HG02884 (cell line): ENCODE measurements at regions not wholly inside any gene's neighbourhood (a gene's known extent, or its start where the extent isn't known, plus 50 kb on each side); places are given as distances from the start of the nearest gene placed in this dataset.
"Not testable (repeated sequence)": the region's sequence is repeated elsewhere in the genome, so short reads cannot be mapped to it uniquely, and the experiment has no call there.

Experiments
- ATAC-seq: cut with Tn5 transposase; IDR thresholded peaks from one replicate; pipeline ENCODE4 v1.9.1; 2021; ENCODE audit warnings: mild to moderate bottlenecking, moderate library complexity; ENCODE audit not compliant: unreplicated experiment

DNA sequence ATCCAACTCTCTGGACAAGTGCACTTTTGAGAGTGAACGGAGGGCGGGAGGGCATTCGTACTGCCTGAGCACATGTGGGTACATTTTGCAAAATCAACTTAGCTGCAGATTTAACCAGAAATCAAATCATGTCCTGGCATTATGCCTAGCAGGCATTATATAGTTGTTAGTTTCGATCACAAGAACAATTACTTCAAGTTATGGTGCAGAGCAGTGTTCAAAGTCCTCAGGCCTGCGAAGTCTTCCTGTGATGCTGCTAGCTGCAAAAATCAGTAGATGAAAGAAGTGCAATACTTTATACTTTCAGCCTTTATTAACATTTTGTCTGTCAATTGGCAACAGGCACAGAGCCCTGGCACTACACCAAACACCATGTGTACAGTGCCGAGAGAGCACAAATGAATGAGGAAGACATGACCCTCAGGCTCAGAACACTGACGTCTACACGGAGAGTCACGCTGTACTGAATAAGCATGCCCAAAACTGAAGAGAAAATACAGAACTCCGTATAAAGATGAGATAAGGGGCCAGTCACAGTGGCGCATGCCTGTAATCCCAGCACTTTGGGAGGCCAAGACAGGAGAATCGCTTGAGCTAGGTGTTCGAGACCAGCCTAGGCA lies 92.1 kb upstream of the CREB1 start:
- ATAC-seq, result no peak

DNA sequence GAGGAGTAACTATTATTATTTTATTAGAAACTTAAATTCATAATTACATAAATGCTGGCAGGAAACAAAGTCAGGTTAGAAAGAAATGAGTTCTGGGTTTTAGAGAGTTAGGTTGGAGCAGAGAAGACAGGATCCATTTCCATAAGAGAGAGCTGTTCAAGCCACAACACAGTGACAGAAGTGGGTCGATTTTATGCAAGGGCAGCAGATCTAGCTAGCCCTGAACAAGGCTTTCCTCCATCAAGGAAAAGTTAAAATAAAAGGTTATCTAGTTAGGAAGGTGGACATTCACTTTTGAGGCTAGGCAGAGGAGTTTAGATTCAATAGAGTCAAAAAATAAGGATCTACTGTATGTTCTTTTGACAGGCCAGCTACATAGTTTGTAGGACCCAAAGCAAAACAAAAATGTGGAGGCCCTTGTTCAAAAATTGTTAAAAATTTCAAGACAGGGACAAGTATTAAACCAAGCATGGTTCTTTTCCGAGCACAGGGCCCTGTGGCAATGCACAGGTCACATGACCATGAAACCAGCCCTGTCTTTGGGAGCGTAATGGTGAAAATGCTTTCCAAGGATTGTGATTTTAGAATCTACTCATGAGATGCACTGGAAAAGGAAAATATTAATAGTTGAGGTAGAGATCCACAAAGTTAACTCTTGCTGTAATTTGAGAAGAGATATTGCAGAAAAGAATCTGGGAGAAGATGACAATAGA lies 91.2 kb upstream of the CREB1 start:
- no peak for ATAC-seq

DNA sequence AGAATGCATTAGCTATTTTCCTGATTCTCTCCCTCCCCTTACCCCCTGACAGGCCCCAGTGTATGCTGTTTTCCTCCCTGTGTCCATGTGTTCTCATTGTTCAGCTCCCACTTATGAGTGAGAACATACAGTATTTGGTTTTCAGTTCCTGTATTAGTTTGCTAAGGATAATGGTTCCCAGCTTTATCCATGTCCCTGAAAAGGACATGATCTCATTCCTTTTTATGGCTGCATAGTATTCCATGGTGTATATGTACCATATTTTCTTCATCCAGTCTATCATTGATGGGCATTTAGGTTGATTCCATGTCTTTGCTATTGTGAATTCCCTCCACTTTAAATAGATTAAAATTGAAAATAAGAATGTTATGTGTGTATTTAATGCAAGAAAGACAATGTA lies 89.9 kb upstream of the CREB1 start:
- not testable (repeated sequence) for ATAC-seq

DNA sequence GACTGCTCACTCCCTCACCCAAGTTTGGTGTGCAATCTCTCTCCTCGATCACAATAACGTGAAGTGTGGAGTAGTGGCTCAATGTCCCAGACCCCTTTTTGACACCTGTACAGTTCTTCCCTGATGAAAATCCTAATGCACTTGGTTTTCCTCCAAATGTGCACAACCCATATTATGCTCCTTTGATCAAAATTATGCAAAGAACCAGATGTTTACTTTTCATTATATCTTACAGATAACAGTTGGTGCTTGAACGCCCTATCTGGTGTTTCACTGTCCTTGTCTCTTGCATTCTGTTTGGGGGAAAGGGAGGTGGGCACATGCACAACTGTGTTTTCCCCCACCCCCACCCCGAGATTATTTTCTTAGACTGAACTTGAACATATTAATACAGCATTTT lies 85.0 kb upstream of the CREB1 start:
- no peak for ATAC-seq

DNA sequence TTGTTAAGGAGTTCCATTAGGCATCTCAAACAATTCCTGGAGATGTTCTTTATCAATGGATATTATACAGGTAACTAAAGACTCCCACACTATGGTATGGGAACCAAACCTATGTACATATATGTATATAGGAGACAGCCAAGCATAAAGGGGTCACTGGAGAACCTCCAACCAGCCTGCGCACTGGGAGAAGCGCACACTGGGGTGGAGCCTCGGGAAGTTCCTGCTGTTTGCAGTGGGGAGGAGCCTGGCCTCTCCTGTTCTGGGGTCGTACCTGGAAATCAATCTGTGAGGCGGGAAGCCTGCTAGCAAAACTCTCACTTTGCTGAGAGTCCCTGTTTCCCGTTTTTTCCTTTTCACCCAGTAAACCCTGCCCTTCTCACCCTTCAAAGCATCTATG lies 83.1 kb upstream of the CREB1 start:
- ATAC-seq, result no peak

DNA sequence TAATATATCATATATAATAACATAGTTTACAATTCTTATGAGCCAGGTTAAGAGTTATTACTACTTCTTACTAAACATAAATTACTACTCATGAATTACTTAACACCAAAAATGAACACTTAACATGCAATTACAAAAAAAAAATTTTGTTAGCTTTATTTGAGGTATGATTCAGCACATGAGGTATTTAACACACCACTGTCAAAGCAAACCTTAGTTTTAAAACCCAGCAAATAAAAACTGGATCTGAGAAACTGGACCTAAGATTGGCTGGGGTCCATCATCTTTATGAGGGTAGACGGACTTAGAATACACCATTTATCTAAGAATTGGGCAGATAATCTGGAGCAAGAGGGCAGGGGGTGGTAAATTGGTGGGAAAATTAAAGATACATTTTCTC lies 81.8 kb upstream of the CREB1 start:
- ATAC-seq, result no peak

DNA sequence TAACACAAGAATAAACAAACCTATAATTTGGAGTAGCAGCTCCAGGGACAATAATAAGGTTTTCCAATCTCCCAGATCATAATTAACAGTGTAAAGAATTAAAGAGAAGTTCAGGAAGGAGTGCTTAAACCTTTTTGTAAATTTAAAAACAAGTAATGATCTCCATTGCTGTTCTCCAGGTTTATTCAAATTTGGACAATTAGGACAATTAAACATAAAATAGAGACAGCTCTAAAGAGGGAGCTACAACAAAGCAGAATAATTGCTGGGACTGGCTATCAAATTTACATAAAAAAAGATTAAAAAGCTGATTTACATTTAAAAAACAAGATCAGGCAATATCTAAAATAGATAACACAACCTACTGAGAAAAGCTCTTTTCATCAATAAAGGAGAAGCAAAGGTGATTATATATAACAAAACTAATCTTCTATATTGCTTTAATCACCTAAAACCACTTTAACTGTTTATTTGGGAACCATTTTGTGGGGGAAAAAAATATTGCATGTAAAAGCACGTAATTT lies 80.1 kb upstream of the CREB1 start:
- no peak for ATAC-seq

DNA sequence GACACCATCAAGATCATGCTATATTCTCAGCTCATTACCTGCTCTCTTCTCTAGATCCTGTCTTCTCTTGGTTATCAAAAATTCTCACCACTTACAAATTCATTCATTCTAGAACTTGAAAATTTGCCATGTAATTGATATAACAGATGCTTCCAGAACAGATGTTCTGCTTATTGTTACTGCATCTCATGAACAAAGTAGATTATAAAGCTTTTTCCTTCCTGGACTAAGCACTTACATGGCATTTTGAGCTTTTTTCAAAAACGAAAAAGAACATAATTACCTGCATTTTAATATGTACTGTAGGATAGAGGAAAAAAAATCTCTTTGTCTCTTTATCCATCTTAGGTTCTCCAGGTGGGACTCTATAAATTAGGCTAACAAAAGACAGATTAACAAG lies 79.6 kb upstream of the CREB1 start:
- no peak for ATAC-seq

DNA sequence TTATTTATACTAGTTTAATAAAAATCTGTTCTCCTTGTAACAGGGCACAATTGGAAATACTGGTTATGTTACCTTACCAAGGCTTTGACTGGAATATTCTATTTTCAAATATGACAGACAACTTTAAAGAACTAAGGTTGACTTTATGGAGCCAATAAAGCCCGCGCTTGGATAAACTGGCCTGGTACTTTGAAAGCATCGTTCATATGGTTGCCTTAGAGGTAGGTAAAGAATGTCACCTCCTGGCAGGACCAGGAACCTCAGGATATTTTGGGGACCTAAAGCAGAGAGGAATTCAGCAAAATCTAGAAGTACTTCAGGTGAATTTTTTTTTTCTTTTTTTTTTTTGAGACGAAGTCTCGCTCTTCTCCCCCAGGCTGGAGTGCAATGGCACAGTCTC lies 71.2 kb upstream of the CREB1 start:
- no peak for ATAC-seq

DNA sequence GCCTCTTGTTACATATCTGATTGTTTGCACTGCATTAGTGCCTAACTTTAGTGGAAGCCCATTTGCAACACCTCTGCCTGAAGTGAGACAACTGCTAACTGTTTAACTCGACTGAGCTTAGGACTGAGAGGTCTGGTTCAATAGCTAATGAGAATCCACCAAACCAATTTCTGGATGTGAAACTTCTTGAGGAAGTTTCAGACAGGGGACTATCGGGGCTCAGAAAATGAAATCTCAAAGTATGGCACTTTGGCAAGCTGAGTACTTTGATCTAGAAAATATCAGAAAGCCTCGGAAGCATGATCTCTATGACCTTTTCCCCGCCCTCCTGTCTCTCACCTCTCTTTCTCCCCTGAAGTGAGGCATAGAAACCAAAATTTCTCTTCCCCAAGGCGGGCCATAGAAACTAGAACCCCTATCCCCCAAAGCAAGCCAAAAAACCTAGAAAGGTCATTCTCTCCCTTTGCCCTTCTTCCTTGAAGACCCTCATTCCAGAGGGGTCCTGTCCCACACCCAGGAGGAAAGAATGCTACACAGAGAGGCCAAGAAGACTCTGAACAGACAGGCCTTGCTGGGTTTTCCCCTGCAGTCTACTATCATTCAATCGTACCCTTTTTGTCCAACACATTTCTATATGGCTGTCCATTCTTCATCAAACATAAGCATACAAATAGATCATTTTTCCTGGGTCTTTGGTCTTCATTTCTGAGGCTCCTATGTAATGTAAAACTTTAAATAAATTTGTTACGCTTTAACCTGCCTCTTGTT lies 69.6 kb upstream of the CREB1 start:
- ATAC-seq, result peak; percentile 63

DNA sequence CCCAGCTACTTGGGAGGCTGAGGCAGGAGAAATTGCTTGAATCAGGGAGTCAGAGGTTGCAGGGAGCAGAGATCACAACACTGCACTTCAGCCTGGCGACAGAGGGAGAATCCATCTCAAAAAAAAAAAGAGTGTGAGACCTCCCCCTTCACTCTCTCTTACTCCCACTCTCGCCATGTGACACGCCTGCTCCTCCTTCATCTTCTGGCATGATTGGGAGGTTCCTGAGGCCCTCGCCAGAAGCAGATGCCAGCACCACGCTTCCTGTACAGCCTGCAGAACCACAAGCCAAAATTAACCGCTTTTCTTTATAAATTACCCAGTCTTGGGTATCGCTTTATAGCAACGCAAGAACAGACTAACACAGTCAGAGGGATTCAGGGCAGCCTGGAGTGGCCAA lies 66.3 kb upstream of the CREB1 start:
- ATAC-seq, result no peak

DNA sequence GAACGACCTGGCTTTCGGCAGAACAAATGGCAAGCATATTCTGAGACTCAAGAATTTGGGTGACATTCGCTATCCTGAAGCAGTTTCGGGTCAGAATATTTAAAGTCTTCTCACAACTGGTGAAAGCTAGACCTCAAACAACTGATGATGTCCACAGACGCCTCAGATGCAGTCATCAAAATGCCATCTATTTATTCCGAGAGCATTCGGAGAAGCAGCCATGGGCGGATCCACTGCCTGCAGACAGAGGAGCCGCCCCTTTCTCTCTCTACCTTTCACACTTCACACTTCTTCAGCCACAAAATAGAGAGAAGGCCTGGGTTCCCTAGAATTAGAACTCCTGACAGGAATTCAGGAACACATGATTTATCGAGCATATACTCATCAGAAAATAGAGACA lies 65.8 kb upstream of the CREB1 start:
- ATAC-seq, result no peak

DNA sequence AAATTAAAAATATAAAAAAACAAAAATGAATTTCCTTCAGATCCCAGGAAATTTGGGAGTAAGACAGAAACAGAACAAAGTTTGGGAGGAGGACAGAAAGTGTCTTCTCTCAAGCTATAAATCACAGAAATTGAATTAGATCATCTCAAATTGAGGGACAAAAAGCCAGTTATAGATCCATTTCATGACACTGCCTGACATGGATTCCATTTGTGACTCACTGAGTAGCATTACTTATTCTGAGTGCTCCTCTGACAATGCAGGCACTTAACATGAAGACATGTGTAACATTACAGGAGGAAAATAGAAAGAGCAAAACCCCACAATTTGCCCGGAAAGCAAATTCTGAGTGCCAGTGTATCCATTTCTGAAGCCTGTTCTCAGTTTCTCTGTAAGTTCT lies 63.9 kb upstream of the CREB1 start:
- no peak for ATAC-seq

DNA sequence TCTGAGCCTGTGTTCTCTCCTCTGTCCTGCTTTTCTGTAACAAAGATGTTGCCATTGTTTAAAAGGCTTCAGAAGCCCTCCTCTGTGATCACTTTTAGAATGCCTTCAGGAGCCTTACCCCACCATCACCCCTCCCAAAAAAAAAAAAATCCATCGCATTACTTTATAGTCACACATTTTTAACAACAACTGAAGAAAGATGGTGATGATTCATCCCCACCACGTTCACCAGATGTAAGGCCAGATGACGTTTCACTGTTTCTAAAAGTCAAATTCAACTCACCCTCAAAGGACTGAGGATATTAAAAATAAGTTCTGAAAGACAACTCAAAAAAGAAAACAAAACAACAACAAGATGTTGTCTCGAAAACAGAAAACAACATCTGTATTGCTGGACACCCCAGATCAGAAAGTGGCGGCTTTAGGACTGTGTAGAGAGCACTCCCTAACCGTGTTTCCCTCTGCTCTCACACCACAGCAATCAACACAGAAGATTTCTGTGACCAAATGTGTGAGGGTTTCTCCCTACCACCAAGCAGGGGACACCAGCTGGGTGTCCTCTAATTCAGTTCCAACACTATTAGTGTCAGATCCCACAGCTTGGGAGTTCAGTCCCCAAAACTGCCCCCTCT lies 61.9 kb upstream of the CREB1 start:
- no peak for ATAC-seq

DNA sequence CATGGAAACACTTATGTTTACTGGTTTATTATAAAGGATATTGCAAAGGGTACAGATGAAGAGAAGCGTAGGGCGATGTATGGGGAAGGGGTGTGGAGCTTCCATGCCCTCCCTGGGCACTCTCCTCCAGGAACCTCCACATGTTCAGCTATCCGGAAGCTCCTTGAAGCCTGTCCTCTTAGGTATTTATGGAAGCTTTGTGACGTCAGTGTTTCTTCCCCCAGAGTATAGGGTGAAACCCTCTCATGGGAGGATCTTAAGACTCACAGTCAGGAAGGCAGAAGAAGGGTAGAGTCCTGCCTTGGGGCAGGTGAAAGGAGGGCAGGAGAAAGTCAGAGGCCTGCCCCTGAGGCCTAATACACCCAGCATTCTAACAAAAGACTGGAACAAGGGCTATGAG lies 61.3 kb upstream of the CREB1 start:
- no peak for ATAC-seq

DNA sequence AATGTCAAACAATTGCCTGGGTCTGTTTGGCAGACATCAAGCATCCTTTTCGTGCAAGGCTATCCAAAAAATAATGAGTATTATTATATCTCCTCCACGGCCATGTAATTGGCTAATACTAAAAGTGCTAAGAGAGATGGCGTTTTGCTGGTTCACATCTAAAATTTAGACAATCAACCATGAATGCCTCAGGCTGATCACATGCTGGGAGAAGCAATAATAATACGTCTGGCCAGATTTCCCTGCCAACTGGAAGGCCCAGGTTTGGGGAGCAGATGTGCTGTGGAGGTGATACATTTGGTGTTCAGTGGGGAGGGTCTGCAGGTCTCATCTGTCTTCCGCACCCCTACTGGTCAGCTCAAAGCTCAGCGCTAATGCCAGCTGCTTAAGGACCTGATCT lies 60.3 kb upstream of the CREB1 start:
- ATAC-seq, result no peak

DNA sequence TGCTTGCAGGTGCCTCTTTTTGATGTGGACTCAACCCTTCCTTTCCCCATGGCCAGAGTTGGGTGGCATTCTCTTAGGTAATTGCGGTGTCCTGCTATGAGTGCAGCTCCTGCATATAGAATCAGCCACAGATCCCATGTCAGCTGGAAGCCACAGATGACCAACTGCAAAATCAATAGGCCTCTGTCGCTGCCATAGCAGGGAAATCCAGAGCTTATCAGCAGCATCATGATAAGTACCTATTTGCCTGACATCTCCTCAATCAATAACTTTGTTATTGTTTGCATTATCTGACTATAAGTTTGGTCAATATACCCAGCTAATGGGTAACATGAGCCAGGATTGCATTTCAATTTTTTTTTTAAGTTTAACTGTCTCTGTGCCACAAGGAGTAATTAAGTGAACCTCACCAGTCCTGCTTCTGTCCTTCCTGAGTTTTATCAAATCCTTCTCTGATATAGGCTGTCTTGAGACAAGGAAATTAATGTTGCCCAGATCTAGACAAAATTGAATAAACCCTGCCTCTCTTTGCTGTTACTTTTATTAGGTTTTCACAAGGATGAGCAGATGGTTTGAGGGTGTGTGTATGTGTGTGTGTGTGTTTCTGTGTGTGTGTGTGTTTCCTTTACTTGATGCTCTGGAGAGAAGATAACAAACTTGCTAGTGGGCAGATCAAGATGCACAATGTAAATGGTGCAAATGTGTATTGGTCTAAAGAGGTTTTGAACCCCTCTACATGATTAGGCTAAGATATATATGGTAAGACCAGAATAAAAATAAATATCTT lies 59.6 kb upstream of the CREB1 start:
- no peak for ATAC-seq

DNA sequence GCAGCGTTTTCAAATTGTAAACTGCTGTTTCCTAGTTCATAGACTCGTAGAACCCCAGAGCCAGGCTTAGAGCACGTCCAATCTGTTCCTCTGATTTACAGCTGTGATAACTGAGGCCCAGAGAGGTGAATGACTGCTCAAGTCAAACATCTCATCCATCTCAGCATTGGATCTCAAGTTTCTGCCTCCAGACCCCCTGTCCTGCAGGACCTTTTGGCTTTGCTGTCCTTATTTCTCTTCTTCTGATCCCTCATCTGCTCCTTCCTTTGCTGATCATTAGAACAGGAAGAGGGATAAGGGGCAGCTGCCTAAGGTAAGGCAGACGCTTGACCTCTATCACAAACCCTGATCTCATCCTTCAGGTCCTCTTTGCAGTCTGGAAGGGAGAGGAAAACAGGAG lies 58.5 kb upstream of the CREB1 start:
- no peak for ATAC-seq

DNA sequence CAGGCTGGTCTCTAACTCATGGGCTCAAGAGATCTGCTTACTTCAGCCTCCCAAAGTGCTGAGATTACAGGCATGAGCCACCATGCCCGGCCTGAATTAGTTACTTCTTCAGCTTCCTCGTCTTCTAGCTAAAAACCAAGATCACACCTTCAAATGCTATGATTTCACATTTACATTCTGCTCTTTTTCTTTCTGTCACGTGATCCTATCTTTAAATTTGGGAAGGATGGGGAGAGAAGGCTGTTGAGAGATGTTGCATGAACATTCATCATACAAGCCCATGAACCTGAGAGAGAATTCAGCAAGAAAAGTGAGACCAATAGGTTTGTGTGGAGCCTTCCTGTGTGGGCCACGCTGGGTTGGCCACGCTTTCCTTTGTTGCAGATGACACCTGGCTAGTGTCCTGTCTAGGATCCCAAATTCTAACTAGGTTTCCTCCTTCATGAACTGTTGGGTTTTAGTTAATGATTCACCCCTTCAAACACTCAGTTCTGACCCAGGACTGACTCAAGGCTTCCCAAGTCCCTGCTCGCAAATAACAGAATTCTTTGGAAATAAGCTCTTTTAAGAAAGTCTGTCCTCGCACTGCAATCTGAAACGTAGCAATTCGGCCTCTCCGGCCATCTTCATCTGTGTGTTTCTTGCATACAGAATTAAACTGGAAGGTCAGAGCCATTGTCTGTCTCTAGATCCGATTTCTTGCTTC lies 57.3 kb upstream of the CREB1 start:
- ATAC-seq, result no peak
